HK-2 (cell line): ENCODE measurements at regions not wholly inside any gene's neighbourhood (a gene's known extent, or its start where the extent isn't known, plus 50 kb on each side); places are given as distances from the start of the nearest gene placed in this dataset.
A peak's percentile ranks its signal among the peaks of the same experiment; 100 is the strongest.
"Not testable (repeated sequence)": the region's sequence is repeated elsewhere in the genome, so short reads cannot be mapped to it uniquely, and the experiment has no call there.

Source experiments
- DNase-seq: peaks from one replicate; pipeline ENCODE4 v3.0.0-alpha.2; 2018; ENCODE audit not compliant: unreplicated experiment

DNA sequence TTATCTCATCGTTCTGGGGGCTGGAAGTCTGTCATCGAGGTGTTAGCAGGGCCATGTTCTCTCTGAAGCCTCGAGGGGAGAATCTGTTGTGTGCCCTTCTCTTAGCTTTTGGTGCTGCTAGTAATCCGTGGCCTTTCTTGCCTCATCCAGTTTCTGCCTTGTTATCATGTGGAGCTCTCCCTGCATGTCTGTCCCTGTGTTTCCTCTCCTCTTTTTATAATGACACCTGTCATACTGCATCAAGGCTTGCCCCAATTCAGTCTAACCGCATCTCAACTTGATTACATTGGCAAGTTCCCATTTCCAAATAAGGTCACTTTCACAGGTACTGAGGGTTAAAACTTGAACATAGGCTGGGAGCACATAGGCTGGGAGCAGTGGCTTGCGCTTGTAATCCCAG is 82.6 kb upstream of the CNIH3 start:
- DNase-seq = no peak

GRCh38 chr1:224534731-224535130 is 81.4 kb upstream of the CNIH3 start:
- DNase-seq = no peak

DNA sequence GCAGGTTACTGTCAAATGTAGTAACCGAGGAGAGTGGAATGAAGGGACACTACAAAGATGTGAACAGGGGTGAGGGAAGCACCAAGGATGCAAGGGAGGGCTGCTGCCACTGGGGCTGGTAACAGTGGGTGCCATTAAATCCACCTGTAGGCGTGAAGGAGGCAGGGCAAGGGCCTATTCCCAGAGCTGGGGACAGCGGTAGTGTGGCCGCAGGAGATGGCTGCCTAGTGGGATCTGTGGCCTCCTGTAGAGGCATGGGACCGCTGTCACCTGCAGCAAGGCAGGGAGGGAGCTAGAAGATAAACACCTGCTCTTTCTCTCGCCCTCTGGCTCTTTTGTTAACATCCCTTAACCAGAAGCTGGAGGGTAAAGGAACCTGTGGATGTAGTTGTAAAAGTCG is 80.5 kb upstream of the CNIH3 start:
- DNase-seq = no peak

- DNase-seq = no peak
Measured at GRCh38 chr1:224539971-224540370, 76.1 kb upstream of the CNIH3 start.

GRCh38 chr1:224540535-224540934 is 75.6 kb upstream of the CNIH3 start:
- DNase-seq = no peak

DNA sequence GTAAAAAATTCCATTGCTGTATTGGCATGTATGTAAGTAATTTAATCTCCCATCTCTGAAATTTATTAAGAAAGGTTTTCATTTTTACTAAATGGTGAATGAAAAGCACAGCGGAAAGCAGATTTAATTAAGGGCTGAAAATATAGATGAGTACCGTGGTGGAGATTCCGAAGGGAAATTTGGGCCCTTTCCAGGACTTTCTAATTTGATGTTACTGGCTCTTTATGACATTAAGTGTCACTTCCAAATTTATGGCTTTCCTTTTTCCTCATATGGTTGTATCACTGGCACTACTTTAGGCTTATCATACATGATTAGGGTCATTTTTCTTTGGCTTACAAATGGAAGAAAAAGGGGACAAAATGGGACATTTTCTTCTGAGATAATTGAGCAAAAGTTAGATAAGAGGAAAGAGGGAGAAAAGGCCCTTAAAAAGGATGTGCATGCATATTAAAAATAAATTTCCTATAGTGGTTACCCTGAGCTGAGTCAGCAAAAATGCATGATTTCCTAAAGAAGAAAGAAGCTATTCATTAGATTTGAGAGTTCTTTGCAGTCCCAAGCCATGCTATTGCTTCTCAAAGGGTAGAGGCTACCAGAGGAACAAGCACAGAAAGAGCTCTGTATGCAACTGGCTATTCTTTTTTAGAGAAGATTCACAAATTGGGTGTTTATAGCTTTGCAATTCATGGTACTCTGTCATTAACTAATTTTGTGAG is 74.9 kb upstream of the CNIH3 start:
- no peak for DNase-seq

DNA sequence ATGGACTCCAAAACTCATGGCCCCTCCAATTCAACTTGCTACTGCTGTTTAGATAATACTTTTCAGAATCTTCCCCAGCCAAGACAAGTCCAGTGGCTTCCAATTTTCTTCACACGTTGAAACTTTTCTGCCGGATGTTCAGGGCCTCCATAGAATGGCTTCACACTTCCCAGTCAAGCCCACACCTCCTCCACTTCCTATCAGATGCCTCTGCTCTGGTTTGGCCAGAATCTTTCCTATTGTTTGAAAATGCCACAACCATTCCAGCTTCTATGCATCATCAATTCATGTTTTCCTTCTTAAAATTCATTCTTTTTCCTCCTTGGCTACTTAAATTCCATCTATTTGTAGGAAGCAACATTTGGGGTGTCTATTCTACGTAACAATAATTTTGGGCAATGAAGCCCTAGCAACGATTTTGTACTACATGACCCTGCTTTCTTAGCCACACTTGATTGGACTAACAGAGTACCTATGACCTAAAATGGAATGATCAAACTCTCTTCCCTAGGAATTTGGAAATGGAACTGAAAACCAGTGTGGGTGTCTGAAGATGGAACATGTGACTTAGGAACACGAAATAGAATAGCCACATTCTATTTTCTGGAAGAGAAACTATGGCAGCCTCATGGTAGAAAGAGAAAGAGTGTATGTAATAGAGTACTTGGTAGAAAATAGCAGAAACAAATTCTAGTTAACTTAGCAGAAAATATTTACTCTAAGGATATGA is 74.1 kb upstream of the CNIH3 start:
- DNase-seq = no peak

- DNase-seq = peak; percentile 56
Measured at GRCh38 chr1:224542783-224543440, 73.2 kb upstream of the CNIH3 start.

DNA sequence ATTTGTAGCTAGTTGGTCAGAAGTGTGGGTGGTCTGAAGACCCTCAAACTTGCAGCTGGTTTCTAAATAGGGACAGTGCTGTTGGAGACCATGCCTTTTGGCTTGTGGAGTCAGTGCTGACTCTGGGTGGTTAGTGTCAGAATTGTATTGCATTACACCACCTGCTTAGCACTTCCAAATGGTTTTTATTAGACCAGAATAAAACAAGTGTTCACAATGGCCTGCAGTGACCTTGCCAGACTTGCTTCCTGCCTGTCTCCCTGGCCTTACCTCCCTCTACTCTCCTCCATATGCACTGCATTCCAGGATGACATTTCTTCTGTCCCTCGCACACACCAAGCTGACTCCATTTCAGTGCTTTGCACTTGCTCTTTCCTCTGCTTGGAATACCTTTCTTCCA is 72.7 kb upstream of the CNIH3 start:
- DNase-seq = no peak

- DNase-seq = no peak
Measured at GRCh38 chr1:224544346-224545110, 71.6 kb upstream of the CNIH3 start.

GRCh38 chr1:224545571-224545970 is 70.5 kb upstream of the CNIH3 start:
- no peak for DNase-seq

GRCh38 chr1:224548676-224549075 is 67.4 kb upstream of the CNIH3 start:
- DNase-seq = no peak

DNA sequence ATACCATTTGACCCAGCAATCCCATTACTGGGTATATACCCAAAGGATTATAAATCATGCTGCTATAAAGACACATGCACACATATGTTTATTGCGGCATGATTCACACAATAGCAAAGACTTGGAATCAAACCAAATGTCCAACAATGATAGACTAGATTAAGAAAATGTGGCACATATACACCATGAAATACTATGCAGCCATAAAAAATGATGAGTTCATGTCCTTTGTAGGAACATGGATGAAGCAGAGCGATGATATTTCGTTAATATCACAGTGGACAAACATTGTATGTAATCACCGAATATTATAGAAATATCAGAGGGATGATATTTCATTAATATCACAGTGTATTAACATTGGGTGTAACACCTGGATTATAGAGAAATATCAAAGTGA is 64.9 kb upstream of the CNIH3 start:
- DNase-seq = not testable (repeated sequence)

DNA sequence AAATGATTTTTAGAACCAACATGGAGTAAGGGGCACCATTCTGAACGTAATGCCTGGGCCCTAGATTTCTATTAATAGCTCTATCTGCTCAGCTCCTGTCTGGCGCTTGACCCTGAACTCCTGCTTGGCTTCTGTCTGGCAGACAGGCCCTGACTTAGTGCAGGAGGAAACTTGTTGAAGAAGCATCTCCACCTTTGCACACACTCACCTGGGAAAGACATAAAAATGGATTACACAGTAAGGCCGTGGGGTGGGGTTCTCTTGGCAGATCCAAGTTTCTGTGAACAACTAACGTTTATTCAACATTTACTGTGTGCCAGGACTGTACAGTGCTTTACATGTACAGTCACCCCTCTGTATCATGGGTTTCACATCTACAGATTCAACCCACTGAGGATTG is 62.1 kb upstream of the CNIH3 start:
- no peak for DNase-seq

- no peak for DNase-seq
Measured at GRCh38 chr1:224554620-224555259, 61.4 kb upstream of the CNIH3 start.

GRCh38 chr1:224558904-224559303 is 57.2 kb upstream of the CNIH3 start:
- DNase-seq = no peak

DNA sequence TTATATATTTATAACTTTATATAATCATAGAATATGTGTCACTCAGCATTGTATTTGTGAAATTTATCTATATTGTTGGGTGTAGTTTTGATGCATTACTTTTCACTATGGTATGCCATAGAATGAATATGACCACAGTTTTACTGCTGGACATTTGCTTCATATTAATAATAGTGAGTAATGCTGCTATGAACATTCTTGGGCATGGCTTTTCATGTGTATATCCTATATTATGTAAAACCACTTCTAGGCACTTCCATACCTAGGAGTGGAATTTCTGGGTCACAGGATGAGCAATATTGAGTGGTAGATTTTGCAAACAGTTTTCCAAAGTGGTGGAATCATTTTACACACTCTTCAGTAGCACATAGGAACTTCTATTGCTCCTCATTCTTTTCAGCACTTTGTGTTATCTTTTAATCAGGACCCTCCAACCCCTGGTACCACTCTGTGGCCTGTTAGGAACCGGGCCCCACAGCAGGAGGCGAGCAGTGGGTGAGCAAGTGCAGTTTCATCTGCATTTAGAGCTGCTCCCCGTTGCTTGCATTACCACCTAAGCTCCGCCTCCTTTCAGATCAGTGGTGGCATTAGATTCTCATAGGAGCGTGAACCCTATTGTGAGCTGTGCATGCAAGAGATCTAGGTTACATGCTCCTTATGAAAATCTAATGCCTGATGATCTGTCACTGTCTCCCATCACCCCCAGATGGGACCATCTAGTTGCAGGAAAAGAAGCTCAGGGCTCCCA is 56.0 kb upstream of the CNIH3 start:
- DNase-seq = no peak

- not testable (repeated sequence) for DNase-seq
Measured at GRCh38 chr1:224562881-224563280, 53.2 kb upstream of the CNIH3 start.

DNA sequence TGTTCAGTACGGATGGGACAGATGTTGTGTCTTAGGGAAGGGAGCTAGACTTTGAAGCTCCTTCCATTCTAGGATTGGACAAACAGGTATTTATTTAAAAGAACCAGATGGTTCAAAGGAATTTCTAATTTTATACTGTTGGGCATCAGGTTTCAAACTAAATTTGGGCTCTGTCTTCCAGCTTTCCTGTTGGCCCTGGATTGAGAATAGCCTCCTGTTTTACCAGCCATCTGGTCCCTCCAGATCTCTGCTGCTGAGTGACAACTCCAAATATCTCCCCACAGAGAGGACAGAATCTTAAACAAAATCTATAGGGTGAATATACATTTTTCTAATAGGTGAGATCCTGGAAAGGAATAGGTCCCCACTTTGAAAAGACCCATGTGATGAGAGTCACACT is 52.5 kb upstream of the CNIH3 start:
- DNase-seq = no peak

- no peak for DNase-seq
Measured at GRCh38 chr1:224564454-224565084, 51.5 kb upstream of the CNIH3 start.

GRCh38 chr1:224565186-224565585 is 50.9 kb upstream of the CNIH3 start:
- DNase-seq = peak; percentile 64
